Karpas-422 (cell line): ENCODE measurements at regions not wholly inside any gene's neighbourhood (a gene's known extent, or its start where the extent isn't known, plus 50 kb on each side); places are given as distances from the start of the nearest gene placed in this dataset.
A peak's percentile ranks its signal among the peaks of the same experiment; 100 is the strongest.

Experiments used
- DNase-seq: peaks from one replicate; pipeline ENCODE4 v3.0.0-alpha.2; 2015
- H2AFZ ChIP-seq: fragments of 200-600 bp; sonication (generic); 2 replicates; pipeline ENCODE4 v1.6.1; 2014; ENCODE audit warnings: antibody characterized with exemption, low read length, mixed read lengths
- H3K27ac ChIP-seq: fragments of 200-600 bp; sonication (generic); 2 replicates; pipeline ENCODE4 v1.5.1; 2014; ENCODE audit warnings: mild to moderate bottlenecking, low read length, moderate library complexity
- H3K27me3 ChIP-seq: fragments of 200-600 bp; sonication (generic); 2 replicates; pipeline ENCODE4 v1.6.1; 2014; ENCODE audit warnings: low read length, mixed read lengths
- H3K36me3 ChIP-seq: fragments of 200-600 bp; sonication (generic); 2 replicates; pipeline ENCODE4 v1.6.1; 2014; ENCODE audit warnings: low read length, mixed read lengths; ENCODE audit not compliant: insufficient read depth
- H3K4me1 ChIP-seq: fragments of 200-600 bp; sonication (generic); 2 replicates; pipeline ENCODE4 v1.6.1; 2014; ENCODE audit warnings: mild to moderate bottlenecking, low read length, mixed read lengths
- H3K4me2 ChIP-seq: fragments of 200-600 bp; sonication (generic); 2 replicates; pipeline ENCODE4 v1.6.1; 2014; ENCODE audit warnings: low read length, low read depth, mild to moderate bottlenecking; ENCODE audit not compliant: poor library complexity, severe bottlenecking
- H3K4me3 ChIP-seq: fragments of 200-600 bp; sonication (generic); 2 replicates; pipeline ENCODE4 v1.5.1; 2014; ENCODE audit warnings: mild to moderate bottlenecking, antibody characterized with exemption, low read length, mixed read lengths
- H3K79me2 ChIP-seq: fragments of 200-600 bp; sonication (generic); 2 replicates; pipeline ENCODE4 v1.6.1; 2014; ENCODE audit warnings: mild to moderate bottlenecking, low read length, mixed read lengths
- H3K9ac ChIP-seq: fragments of 200-600 bp; sonication (generic); 2 replicates; pipeline ENCODE4 v1.6.0; 2014; ENCODE audit warnings: low read length
- H3K9me2 ChIP-seq: fragments of 200-600 bp; sonication (generic), shearing (Covaris generic); replicated peaks from 2 replicates; pipeline ENCODE4 v1.6.0; 2014; ENCODE audit warnings: mild to moderate bottlenecking, low read length, moderate library complexity; ENCODE audit not compliant: insufficient read depth
- H3K9me3 ChIP-seq: fragments of 300-700, 200-600 bp; sonication (generic); 2 replicates; pipeline ENCODE4 v1.6.1; 2014; ENCODE audit warnings: low read length, mixed read lengths
- H4K20me1 ChIP-seq: fragments of 200-600 bp; sonication (generic); 2 replicates; pipeline ENCODE4 v1.6.1; 2014; ENCODE audit warnings: mild to moderate bottlenecking, antibody characterized with exemption, low read length, low read depth; ENCODE audit not compliant: insufficient read depth

DNA sequence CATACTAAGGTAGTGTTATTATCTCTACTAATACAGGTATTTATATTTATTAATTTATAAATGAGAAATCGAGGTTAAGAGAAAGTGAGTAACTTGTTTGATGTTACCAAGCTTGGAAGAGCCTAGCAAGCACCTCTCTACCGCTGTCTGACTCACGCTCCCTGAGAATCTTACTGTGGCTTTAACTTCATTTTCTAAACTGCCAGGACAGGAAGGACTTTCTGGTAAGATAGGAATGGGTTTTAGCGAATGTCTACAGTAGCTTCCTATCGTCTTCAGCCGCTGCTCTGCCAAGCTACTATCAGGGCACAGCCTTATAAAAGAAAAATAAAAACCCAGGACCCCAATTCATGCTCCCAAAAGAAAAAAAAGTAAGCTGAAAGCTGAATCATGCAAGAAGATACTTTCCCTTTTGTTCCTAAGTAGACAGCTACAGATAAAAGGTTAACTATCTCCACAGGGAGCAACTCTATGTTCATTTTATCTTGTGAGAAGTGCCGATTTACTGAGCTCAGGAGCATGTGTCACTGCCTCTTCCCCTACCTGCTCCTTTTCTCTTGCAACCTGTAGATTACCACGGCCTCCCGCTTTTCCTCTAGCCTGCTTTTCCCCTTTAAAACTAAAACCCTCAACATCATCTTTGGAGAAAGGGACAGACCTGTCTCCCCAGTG lies 60.2 kb downstream of the THNSL1 start:
- Histone ChIP-seq H3K9me3 (no peaks in the 10 kb centered on the region), H3K27me3 (no peaks in the 10 kb centered on the region), H3K9me2 (no peaks in the 10 kb centered on the region), H3K4me2 (no peak overlapping the region), H3K4me3 (no peak overlapping the region), H3K36me3 (no peaks in the 10 kb centered on the region), H3K9ac (no peak overlapping the region), H3K79me2 (no peaks in the 10 kb centered on the region), H2AFZ (no peak overlapping the region), H3K27ac (no peak overlapping the region), H4K20me1 (no peaks in the 10 kb centered on the region), H3K4me1 (no peaks in the 10 kb centered on the region)
- DNase-seq = no peak

DNA sequence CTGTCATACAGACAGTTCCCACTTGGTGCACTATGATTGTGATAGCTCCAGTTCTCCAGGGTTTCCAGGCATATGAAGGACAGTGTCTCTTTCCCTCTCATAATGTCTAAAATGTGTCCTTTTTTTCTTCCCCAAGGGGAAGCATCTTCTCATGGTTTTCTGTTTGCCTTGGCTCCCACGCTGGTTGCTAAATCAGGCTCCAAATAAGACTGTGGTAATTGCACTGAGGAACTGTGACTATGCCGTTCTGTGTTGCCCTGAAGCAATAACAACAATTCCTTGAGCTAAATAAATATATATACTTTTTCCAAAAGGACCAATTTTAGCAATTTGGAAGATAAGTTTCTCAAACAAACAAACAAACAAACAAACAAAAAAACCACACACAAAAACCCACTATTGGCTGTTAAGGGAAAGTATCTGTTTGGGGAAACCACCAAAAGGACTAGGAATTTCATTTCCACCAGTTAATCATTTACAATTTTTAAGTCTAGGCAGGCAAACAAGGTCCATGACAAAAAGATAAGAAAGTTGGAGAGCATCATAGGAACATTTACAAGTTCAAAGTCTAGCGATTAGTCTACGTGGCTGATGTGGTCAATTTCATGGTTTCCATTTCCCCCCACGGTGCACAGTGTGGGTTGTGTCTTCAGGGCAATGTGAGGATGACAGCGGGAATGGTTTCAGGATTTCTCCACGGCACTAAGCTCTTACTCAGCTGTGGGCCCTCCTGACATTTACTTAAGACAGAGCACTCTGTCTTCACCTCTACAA lies 62.4 kb downstream of the THNSL1 start:
- DNase-seq = no peak
- H3K4me3 ChIP-seq = no peak overlapping the region
- H3K36me3 ChIP-seq = no peaks in the 10 kb centered on the region
- no peaks in the 10 kb centered on the region for H3K4me1 ChIP-seq
- no peak overlapping the region for H3K27ac ChIP-seq
- no peak overlapping the region for H2AFZ ChIP-seq
- H3K9me3 ChIP-seq = no peaks in the 10 kb centered on the region
- H4K20me1 ChIP-seq = no peaks in the 10 kb centered on the region
- H3K27me3 ChIP-seq = no peaks in the 10 kb centered on the region
- H3K9ac ChIP-seq = no peak overlapping the region
- no peak overlapping the region for H3K4me2 ChIP-seq
- H3K9me2 ChIP-seq = no peaks in the 10 kb centered on the region
- H3K79me2 ChIP-seq = no peaks in the 10 kb centered on the region

DNA sequence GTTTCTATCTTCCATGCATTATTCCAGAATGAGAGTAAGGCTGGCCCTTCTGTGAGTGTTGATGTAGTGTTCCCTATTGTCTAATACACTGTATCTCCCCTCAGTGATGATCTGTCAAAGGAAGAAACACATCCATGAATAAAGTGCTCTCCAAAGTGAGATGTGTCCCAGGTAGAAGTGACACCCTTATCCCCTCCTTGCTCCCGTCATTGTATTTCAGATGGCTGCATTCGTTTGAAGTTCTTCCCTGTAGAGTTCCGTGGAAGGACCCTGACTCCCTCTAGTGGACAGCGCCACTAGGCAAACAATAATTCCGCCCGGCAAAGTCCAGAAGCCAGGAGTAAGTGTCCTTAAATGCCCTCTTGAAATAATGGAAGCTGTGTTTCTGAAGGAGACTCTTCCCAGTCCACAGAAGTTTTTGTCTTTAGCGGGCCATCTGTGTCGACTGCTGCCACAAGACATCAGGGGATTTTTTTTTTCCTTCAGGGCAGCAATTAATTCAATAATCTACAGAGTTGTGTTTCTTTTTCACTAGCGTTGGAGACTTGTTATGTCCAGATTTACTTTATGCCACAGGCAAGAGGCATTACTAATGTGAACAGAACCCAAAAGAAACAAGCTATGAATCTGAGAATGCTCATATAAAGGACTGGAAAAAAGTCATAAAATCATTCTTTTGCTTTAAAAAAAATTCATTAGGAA lies 64.6 kb downstream of the THNSL1 start:
- Histone ChIP-seq H3K79me2 (no peaks in the 10 kb centered on the region), H3K4me3 (no peak overlapping the region), H3K36me3 (no peaks in the 10 kb centered on the region), H2AFZ (no peak overlapping the region), H3K27ac (no peak overlapping the region), H3K4me2 (no peak overlapping the region), H3K9ac (no peak overlapping the region), H3K4me1 (no peaks in the 10 kb centered on the region), H4K20me1 (no peaks in the 10 kb centered on the region), H3K9me3 (no peaks in the 10 kb centered on the region; the same call in 1 of the 2 replicates), H3K9me2 (no peaks in the 10 kb centered on the region), H3K27me3 (no peaks in the 10 kb centered on the region)
- DNase-seq = peak; percentile 74

- Histone ChIP-seq H3K4me1 (no peaks in the 10 kb centered on the region), H2AFZ (no peak overlapping the region), H3K9me3 (peaks cover 5% of the 10 kb centered on the region; the same call in 1 of the 2 replicates), H3K9me2 (no peaks in the 10 kb centered on the region), H3K27me3 (no peaks in the 10 kb centered on the region), H3K27ac (no peak overlapping the region), H3K4me2 (no peak overlapping the region), H4K20me1 (no peaks in the 10 kb centered on the region), H3K4me3 (no peak overlapping the region), H3K9ac (no peak overlapping the region), H3K79me2 (no peaks in the 10 kb centered on the region), H3K36me3 (no peaks in the 10 kb centered on the region)
- DNase-seq = no peak
Measured at GRCh38 chr10:25082276-25083204, 66.1 kb downstream of the THNSL1 start.

DNA sequence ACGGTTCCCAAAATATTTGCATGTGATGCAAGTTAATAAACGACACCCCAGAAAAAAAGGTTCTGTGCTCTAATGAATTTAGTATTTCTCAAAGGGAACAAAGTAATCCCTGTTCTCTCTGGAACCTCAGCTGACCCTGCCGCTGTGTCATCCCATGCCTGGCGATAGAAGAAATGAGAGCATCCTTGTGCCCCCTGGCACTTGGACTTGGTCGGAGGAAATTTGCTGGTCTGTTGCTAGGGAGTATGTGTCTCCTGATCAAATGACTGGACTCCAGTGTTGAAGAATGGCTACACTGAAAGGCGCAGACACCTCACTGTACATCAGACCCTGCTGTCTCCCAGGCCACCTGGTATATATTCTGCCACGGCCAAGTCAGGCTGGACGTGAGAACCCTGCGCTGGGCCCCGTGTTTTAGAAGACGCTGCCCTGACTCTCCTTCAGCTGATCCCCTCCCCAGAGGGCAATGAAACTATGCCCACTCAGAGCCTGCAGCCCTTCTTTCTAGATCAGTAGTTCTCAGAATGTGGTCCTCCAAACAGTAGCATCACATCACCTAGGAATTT lies 67.2 kb downstream of the THNSL1 start:
- Histone ChIP-seq H3K4me2 (no peak overlapping the region), H3K4me3 (no peak overlapping the region), H3K27me3 (no peaks in the 10 kb centered on the region), H3K9me3 (peaks cover 5% of the 10 kb centered on the region), H3K36me3 (no peaks in the 10 kb centered on the region), H3K79me2 (no peaks in the 10 kb centered on the region), H4K20me1 (no peaks in the 10 kb centered on the region), H3K9me2 (no peaks in the 10 kb centered on the region), H3K27ac (no peak overlapping the region), H2AFZ (no peak overlapping the region), H3K4me1 (no peaks in the 10 kb centered on the region), H3K9ac (no peak overlapping the region)
- no peak for DNase-seq

DNA sequence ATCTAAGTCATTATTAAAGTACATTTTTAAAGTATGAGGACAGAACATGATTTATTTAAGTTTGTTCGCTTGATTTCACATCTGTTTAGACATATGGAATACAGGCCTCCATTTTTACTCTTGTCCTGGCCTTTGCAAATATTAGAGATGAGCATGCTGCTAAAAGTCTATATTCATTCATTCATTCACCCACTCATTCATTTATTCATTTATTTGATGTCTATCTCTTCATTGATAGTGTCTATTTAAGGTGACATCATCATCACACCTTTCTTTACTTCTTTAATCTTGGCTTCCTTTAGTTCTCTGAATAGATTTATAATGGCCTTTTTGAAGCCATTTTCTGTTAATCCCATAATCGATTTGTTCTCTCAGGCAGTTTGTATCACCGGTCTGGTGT lies 68.0 kb downstream of the THNSL1 start:
- Histone ChIP-seq H2AFZ (no peak overlapping the region), H3K4me3 (no peak overlapping the region), H3K27me3 (no peaks in the 10 kb centered on the region), H3K9ac (no peak overlapping the region), H3K36me3 (no peaks in the 10 kb centered on the region), H3K4me2 (no peak overlapping the region), H4K20me1 (no peaks in the 10 kb centered on the region), H3K27ac (no peak overlapping the region), H3K79me2 (no peaks in the 10 kb centered on the region), H3K9me3 (peaks cover 5% of the 10 kb centered on the region), H3K4me1 (no peaks in the 10 kb centered on the region), H3K9me2 (no peaks in the 10 kb centered on the region)
- DNase-seq = no peak

- no peak overlapping the region for H3K27ac ChIP-seq
- H3K36me3 ChIP-seq = no peaks in the 10 kb centered on the region
- no peaks in the 10 kb centered on the region for H3K9me2 ChIP-seq
- H3K9me3 ChIP-seq = peaks cover 35% of the 10 kb centered on the region
- H4K20me1 ChIP-seq = no peaks in the 10 kb centered on the region
- no peaks in the 10 kb centered on the region for H3K79me2 ChIP-seq
- no peaks in the 10 kb centered on the region for H3K4me1 ChIP-seq
- no peaks in the 10 kb centered on the region for H3K27me3 ChIP-seq
- no peak overlapping the region for H2AFZ ChIP-seq
- DNase-seq = no peak
- no peak overlapping the region for H3K9ac ChIP-seq
- no peak overlapping the region for H3K4me2 ChIP-seq
- H3K4me3 ChIP-seq = no peak overlapping the region
Measured at GRCh38 chr10:25094590-25094989, 78.2 kb downstream of the THNSL1 start.
